Skin epidermis (tissue), 12 donors: ENCODE measurements at regions not wholly inside any gene's neighbourhood (a gene's known extent, or its start where the extent isn't known, plus 50 kb on each side); places are given as distances from the start of the nearest gene placed in this dataset.

Experiments
- H3K27ac ChIP-seq, 21 experiments: fragments of 200-600 bp; sonication (generic) in 11 of 21; one replicate each; pipeline ENCODE4 v1.5.0; 2020; ENCODE audit warnings: mild to moderate bottlenecking in 3 of 21, inconsistent platforms in 2 of 21, moderate library complexity in 2 of 21
- H3K4me3 ChIP-seq, 7 experiments: fragments of 200-600 bp; sonication (generic) in 2 of 7; one replicate each; pipeline ENCODE4 v1.5.0; 2020; ENCODE audit warnings: inconsistent platforms in 2 of 7, mild to moderate bottlenecking in 2 of 7, moderate library complexity in 1 of 7

DNA sequence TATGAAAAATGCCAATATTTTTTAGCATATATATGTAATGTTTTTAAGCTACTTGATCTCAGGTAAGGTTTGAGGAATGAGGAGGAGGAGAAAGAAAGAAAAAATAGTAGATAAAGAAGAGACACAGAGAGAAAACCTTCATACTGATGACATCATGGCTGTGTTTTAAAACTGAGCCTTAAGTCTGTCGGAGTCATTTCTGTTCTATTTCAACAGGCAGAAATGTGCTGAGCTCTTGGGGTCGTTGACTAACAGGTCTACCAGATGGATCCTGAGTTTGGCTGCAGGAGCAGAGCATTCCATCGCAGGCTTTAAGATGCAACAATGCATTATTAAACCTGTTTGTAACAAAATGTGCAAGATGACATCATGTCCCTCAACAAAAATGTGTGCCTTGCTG is 356.0 kb downstream of the TGFB2 start:
- Histone ChIP-seq H3K27ac (no peak overlapping the region), H3K4me3 (no peak overlapping the region)

DNA sequence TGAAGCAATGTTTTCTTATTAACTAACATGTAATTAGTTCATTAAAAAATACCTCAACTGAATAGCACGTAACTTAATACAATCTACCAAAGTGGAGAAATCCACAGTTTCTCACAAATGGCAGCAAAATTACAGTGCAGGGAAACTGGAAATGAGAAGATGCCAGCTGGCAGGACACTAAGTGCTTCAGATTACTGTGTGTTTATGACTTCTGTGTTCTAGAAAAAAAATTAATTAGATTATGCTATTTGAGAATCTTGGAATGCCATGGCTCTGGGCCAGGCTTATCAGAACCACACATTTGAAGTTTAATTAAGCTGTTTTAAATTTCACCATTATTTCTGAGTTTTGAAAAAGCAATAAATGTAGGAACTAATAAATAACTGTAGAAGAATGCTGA is 357.6 kb downstream of the TGFB2 start:
- H3K4me3 ChIP-seq = no peak overlapping the region
- no peak overlapping the region for H3K27ac ChIP-seq

DNA sequence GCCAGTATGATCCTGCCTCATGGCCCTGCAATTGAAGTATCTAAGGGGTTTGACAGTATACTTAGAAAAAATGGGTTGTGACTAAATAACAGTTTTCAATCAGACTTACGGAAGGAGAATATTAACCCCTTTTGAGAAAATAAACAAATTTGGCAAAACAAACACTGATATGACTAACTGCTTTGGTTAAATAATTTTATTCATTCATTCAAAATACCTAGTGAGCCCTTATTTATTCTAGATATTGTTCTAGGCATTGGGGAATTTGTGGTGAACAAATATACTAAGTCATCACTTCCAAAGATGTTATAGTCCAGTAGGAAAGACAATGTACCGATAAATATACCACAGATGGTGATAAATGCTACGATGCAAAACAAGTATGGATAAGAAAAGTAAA is 358.7 kb downstream of the TGFB2 start:
- H3K27ac ChIP-seq = no peak overlapping the region
- H3K4me3 ChIP-seq = no peak overlapping the region

DNA sequence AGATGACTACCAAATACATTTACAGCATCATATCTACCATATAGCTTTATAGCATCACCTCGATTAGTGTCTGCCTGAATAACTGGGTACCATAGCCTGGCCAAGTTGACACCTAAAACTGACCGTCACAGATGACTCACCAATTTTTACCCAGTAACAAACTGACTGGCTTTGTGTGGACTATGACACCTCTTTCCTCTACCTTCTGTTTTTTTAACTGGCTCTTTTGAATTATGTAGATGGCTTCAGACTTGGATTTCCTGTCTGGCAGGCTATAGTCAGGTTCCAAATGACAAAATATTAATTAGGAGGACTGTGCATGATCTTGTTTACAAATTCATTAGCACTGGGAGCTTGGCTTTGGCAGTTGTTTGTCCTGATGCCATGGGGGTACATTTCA is 360.3 kb downstream of the TGFB2 start:
- no peak overlapping the region for H3K27ac ChIP-seq
- no peak overlapping the region for H3K4me3 ChIP-seq

DNA sequence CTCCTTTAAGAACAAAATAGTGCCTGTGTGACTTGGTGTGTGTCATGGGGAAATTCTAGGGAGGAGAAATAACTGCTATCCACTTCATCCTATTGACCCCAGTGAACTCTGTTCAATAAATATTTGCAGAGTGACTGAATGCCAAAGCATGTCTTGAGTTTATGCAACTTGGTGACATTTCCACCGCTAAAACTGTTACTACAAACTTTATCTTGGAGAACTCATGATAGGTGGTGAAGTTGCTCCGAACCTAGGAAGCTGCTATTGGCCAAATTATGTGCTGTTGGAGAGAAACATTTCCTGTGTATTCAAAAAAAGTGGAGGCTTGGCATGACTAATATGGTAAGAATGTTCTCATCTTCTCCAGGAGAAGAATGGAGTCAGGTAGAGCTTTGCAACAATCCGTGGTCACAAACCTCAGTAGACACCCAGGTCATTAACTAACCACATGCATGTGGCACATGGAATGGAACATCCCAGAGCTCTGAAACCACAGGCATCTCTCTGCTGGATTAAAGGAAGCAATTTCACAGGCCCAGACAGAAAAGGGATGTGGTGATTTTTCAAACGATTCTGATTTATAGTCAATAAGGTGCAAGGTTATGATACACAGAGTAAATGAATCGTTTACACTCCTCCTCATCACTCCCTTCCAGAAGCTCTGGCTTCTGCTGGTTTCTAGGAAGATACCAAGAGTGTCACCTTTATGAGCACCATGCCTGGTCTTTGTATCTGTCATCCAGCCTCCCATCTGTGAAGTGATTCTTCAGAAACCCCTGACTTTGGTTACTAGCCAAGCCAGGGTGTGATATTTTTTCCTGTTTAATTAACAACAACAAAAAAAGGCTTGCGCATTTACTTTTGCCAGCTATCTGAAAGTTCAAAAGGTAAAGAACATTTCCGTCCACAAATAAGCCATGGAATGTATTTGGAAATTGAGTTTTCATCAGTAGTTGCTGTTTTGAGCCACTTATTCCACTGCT is 361.1 kb downstream of the TGFB2 start:
- Histone ChIP-seq H3K27ac (no peak overlapping the region), H3K4me3 (no peak overlapping the region)

DNA sequence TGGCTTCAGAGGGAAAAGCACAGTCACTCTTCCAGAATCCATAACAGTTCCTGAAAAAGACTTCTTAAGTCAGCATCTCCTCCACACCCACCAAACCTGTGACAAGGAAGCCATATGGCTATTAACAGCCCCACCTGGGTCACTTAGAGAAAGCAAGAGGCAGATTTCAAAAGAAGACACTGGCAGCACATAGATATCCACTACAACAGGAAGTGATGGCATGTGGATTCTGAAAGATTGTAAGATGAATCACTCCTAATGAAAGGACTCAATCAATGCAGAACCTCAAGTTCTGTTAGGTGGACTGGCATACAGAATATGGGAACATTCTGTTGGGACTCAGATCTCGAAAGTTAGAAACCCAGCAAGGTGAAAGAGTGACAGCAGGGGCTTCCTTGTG is 365.9 kb downstream of the TGFB2 start:
- Histone ChIP-seq H3K4me3 (no peak overlapping the region), H3K27ac (no peak overlapping the region)

DNA sequence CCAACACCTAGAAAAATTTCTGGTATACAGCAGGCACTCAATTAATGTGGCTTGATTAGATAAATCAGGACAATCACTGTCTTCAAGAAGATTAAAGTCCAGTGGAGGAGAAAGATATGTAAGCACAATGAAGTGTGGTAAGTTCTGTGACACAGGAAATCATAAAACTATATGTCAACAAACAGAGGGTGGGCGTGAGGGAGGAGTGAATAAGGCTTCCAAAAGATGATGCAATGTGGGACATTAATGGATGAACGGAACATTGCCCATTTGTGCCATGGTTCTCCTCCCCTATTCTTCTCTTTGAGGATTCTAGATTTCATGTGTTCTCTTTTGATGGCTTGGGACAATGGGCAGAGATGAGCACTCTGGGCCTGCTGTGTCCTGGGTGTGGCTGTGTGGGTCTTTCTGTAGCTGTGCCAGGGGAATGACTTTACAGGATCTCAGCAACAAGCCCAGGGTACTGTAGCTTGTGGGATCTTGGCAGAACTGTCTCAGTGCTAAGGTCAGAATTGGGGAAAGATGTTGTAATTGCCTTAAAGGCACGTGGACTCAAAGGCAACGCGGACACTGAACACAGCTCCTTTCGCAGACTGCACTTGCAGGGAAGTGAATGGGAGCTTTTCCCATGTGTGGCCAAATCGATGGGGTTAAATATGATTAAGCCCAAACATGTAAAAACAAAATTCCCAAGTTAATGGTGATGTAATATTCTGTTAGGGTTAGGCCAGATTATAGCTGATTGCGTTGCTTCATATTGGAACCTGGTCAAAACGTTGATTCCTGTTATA is 366.9 kb downstream of the TGFB2 start:
- Histone ChIP-seq H3K27ac (no peak overlapping the region), H3K4me3 (no peak overlapping the region)

DNA sequence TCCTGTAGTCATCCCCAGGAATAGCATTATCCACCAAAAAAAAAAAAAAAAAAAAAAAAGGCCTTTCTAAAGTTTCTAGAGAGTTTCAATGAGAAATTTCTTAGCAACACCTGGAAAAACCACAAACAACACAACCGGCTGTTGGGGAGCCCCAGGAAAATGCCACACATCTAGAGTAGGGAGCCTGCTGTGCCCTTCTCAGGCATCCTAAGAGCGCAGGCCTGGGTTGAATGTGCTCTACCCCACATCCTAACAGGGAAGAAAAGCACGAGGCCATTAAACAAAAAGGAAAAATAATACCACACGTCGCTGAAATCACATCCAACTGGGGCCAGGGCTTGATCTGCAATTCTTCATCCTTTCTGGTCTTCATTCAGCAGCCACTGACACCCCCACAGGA is 367.5 kb downstream of the TGFB2 start:
- no peak overlapping the region for H3K4me3 ChIP-seq
- no peak overlapping the region for H3K27ac ChIP-seq

DNA sequence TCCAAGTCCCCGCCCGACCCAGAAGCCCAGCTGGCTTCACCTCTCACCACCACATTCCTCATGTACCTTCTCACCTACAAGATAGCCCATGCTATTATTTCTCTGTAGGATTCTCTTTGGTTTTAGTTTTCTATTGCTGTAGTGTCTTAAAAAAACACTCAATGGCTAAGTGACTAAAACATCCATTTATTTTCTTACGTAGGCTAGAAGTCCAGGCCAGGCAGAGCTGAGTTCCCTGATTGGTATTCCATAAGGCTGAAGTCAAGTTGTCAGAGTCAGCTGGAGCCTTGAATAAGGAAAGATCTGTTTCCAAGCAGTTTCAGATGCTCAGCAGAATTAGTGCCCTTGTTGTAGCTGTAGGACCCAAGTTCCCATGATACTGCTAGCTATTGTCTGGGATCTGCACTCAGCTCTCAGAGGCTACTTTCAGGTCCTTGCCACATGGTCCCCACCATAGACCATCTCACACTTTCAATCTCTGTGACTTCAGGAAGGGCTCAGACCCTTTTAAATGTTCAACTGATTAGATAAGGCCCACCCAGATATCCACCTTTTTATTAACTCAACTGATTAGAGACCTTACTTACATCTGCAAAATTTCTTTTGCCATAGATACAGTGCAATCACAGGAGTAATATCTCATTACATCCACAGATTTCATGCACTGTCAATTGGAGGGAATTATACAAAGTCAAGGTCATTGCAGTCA is 371.0 kb downstream of the TGFB2 start:
- no peak overlapping the region for H3K27ac ChIP-seq
- no peak overlapping the region for H3K4me3 ChIP-seq

DNA sequence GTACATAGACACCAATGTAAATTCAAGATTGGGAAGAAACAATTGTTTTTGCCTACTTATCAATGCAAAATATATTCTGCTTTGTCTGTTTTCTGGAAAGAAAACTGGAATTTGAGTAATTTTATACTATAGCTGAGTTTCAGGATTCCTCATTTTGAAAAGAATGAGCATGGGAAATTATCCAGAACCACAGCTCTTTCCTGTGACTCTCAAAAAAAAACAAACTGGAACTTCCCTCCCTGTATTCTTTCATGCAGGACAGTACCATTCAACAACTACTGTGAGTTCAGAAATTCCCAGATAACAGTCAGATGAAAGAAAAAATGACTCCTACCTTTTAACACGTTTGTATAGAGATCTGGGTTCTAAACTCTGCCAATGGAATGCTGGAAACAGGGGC is 372.4 kb downstream of the TGFB2 start:
- Histone ChIP-seq H3K4me3 (no peak overlapping the region), H3K27ac (no peak overlapping the region)

DNA sequence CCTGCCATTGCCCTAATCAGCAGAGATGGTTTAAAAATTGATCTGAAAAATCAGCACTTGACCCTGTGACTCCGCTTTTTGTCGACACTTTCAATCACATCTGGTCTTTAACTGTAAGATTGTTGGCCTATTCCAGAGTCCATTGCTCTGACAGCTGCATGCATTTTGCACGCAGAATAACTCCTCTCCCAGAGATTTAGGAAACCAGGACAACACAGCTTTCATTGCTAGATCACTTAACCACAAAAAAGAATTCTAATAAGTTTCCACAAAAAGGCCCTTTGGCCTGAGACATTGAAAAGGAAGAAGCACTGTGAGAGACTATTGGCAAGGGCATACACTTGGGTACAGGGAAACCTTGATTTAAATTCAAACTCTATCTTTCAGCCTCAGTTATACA is 373.1 kb downstream of the TGFB2 start:
- no peak overlapping the region for H3K27ac ChIP-seq
- H3K4me3 ChIP-seq = no peak overlapping the region

DNA sequence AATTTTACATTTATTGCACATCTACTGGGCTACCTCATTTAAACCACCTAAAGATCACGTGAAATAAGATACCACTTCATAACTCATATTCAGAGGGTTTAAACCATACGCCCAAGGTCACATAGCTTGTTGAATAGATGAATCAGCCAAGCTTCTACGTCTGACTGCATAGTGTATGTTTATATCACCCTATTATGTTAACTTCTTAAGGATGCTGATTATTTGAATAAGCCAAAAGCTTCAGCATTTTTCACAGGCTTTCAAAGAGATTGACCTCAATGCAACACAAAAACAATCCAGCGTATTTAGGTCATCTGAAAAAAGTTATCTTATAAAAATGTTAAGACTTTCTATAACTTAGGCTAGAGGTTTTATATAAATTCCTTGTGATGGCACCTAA is 373.8 kb downstream of the TGFB2 start:
- no peak overlapping the region for H3K27ac ChIP-seq
- H3K4me3 ChIP-seq = no peak overlapping the region

DNA sequence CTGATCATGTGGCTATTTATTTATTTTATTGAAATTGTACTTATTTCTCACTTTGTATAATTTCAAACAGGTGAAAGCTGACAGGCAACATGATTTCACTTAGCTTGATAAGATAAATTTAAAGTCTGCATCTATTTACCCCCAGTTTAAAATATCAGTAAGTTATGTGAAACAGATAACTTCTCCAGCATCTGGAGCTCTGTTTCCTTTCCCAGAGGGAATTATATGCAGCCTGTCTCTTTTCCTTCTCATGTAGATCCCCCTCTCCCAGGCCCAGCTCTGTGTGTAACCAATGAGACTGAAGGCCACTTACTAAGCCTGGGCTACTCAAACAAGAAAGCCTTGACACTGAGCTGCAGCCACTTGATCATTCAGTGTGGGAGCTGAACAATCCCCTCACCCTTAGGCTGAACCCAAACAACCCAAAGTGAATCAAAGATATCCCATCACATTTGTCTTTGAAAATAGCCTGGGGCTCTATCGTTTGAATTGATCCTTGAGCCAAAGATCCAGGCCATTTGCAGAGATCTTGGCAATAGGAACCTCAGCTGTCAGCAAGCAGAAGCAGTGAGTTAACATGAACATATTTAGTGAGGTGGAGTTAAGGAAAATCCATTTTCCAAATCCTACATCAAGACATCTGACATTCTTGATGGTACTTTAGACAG is 383.9 kb downstream of the TGFB2 start:
- H3K4me3 ChIP-seq = no peak overlapping the region
- no peak overlapping the region for H3K27ac ChIP-seq

DNA sequence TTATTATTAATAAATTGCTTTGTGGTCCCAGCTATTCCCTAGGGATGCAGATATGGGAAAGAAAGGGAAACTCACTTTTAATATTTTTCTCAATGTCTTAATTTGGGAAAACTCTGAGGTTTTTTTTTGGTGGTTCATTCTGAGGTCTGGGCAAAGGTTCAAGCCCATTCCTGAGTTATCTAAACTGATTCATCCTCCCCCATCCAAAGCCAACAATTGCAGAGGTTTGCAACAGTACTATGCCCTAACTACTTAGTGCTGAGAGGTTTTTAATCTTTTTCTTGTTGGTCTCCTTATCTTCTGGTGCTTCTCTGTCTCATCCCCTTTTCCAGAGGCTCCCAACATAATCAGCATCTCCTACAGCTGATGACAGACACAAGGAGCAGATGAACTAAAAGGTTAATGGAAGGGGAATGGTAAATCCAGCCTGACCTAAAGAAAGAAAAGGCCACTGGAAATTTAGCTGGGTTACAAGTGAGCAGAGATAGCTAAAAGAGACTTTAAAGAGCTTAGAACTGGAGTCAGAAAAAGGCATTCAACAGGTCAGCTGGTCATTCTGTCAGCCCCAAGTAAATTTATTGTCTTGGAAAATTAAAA is 390.4 kb downstream of the TGFB2 start:
- no peak overlapping the region for H3K27ac ChIP-seq
- H3K4me3 ChIP-seq = no peak overlapping the region

DNA sequence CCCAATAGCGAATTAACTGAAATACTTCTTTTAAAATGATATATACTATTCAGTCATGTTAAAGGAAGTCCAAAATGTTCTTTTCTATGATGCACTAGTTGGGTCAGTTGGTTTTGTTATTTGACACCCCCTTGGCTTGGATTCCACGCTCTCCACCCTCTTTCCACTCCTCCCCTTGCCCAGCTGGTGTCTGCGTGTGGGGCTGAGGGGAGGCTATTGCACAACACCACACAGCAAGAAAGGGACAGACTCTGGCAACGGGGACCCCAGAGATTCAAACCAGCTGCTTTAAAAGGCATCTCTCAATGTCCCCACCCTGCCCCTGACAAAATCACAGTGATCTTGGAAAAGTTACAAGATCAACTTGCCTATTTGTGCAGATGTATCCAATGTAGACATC is 394.3 kb downstream of the TGFB2 start:
- Histone ChIP-seq H3K27ac (no peak overlapping the region), H3K4me3 (no peak overlapping the region)

DNA sequence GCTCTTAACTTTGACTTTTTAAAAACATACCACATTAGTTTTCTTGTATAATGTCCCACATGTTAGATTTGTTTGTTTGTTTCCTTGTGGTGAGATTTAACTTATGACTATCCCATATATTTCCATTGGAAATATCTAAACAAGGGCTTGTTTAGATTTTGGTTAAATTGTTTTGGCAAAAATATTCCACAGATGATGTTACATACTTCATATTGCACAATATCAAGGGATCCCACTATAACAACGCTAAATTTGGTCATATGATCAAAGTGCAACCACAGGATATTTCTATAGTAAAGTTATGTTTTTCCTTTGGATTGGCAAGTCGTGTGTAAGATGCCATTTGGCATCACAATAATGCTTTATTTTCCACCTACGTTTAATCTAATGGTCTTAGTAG is 396.7 kb downstream of the TGFB2 start:
- Histone ChIP-seq H3K27ac (no peak overlapping the region), H3K4me3 (no peak overlapping the region)

DNA sequence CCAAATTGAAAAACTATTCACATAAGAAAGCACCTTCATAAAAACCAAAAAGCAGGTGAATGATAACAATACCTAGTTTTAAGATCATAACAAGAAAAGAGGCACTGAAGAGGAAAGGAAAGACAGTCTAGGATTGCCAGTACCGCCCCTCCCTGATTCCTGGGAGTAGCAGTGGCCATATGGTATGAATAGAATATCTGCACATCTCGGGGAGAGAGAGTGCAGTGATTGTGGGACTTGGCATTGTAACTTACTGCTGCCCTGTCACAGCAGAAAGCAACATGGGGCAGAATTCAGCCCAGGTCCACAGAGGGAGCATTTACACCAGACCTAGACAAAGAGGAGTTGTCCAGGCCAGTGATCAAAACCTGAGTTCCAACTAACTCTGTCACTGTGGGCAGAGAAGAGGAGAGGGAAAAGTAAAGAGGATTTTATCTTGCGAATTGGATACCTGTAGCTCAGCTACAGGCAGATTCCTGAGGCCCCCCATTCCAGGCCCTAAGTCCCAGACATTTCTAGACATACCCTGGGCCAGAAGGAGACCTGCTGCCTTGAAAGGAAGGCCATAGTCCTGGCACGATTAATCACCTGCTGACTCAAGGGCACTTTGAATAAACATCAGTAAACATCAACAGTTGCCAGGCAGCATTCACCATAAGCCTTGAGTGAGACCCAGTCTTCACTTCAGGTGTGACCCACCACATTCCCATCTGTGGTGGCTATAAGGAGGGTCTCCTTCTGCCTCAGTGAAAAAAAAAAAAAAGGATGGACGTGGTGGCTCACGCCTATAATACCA is 397.5 kb downstream of the TGFB2 start:
- Histone ChIP-seq H3K27ac (no peak overlapping the region), H3K4me3 (no peak overlapping the region)

DNA sequence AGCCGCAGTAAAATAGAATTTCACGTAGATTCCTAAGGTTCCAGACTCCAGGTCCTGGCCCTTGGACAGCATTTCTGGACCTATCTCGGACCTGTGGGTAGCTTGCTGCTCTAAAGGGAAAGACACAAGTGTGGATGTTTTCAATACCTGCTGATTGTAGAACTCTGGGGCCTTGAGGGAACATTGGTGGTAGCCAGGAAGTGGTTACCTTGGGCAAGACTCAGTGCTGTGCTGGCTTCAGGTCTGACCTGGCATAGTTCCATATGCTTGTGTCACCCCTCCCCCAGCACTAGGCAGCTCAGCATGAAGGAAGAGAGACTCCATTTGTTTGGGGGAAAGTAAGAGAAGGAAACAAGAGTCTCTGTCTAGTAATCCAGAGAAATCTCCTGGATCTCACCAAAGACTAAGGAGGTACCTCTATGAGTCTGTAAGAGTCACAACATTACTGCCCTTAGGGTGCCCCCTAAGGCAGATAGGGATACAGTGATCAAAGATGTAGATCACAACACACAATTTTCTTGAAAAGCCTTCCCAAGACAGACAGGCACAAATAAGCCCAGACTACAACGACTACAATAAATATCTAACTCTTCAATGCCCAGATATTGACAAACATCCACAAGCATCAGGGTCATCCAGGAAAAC is 398.8 kb downstream of the TGFB2 start:
- Histone ChIP-seq H3K4me3 (no peak overlapping the region), H3K27ac (no peak overlapping the region)
